ENCODE measurements at regions not wholly inside any gene's neighbourhood (a gene's known extent, or its start where the extent isn't known, plus 50 kb on each side); places are given as distances from the start of the nearest gene placed in this dataset.

DNA sequence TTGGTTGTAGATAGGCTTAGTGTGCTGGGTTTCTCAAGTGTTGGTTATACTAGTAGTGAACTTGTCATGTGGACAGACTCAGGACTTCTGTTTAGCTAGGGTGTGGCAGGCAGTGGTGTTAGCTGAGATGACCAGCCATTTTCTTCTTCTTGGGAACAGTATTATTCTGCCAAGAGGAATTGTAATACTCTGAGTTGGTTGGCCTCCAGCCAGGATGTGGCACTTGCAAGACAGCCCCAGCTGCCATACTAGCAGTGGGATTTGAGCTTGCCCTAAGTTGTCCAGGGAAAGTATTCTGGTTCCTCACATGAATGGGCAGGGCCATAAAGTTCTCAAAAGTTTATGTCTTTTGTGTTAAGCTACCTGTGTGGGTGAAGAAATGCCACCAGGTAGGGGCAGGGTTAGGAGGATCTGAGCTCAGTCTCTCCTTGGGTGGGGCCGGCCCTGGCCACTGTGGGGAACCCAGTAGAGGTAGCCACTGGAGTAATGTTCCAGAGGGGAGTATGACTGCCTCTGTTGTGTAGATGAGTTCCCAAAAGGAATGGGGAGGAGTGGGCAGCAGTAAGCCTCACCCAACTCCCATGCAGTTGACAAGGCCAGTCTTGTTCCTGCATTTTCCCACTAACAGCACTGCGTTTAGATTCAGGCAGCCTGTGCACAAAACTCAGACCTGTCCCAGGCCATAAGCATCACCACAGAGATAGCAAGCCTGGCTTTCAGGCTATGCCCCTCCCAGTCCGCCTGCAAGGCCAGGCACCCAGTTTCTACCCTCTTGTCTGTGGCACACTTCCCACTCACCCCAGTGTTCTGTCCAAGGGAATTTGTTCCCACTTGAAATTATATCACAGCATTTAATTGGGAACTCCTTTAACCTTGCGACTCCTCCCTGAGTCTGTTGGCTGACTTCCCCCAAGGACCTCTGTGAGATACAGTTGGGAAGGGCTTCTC is 250.7 kb downstream of the ANXA1 start:
- H3K9me3 Mint-ChIP-seq: peaks cover 38% of the 10 kb centered on the region

DNA sequence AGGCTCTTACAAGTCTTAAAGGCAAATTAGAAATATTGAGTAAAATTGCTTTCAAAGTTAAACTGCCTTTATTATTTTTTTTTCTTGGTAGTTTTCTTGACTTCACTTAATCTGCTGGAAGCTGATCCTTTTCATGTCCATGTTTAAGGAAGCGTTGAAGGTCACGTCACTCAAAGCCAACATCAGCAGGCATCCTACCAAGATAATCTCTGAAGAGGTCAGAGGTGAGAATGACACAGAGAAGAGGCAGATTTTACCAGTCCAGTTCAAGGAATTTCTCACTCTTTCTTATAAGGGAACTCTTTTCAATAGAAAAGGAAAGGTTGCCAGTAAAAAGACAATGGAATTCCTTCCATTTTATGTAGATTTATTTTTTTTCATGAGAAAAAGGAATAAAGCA is 259.8 kb downstream of the ANXA1 start:
- Mint-ChIP-seq H3K4me1 (ENCODE audit: low read depth) (no peaks in the 10 kb centered on the region), H3K36me3 (ENCODE audit: low read depth) (no peaks in the 10 kb centered on the region), H3K27me3 (ENCODE audit: insufficient read depth) (no peaks in the 10 kb centered on the region), H3K27ac (no peak overlapping the region), H3K9me3 (peaks cover 10% of the 10 kb centered on the region), H3K4me3 (no peak overlapping the region)
- TF ChIP-seq, protein P1, sequence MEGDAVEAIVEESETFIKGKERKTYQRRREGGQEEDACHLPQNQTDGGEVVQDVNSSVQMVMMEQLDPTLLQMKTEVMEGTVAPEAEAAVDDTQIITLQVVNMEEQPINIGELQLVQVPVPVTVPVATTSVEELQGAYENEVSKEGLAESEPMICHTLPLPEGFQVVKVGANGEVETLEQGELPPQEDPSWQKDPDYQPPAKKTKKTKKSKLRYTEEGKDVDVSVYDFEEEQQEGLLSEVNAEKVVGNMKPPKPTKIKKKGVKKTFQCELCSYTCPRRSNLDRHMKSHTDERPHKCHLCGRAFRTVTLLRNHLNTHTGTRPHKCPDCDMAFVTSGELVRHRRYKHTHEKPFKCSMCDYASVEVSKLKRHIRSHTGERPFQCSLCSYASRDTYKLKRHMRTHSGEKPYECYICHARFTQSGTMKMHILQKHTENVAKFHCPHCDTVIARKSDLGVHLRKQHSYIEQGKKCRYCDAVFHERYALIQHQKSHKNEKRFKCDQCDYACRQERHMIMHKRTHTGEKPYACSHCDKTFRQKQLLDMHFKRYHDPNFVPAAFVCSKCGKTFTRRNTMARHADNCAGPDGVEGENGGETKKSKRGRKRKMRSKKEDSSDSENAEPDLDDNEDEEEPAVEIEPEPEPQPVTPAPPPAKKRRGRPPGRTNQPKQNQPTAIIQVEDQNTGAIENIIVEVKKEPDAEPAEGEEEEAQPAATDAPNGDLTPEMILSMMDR (IDR thresholded peaks at IDR 0.05): no peak
- no peak for DNase-seq

More for the DNA sequence above, 250.7 kb downstream of the ANXA1 start:
- Mint-ChIP-seq H3K27ac (no peak overlapping the region), H3K4me3 (no peak overlapping the region), H3K4me1 (ENCODE audit: low read depth) (no peaks in the 10 kb centered on the region), H3K36me3 (ENCODE audit: low read depth) (no peaks in the 10 kb centered on the region), H3K27me3 (ENCODE audit: insufficient read depth) (peaks cover 3% of the 10 kb centered on the region; the same call in 1 of the 2 replicates)
- TF ChIP-seq, protein P1 (IDR thresholded peaks at IDR 0.05): no peak
- no peak for DNase-seq

DNA sequence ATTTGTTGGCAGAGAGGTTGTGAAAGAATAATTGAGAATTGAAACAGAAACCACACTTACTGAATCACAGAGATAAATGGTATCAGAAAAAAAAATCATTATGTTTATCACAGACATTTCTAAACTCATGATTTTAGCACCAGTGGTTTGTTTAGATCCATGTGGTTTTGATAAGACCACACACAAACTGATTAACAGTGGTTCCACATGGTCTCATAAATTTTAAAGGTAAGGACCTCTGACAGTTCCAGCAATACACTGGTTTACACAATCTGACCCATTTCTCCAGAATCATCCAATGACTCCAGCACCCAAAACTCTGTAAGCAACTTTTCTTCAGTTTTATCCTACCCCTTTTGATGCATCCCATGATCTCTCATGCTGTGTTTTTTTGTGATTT is 261.2 kb downstream of the ANXA1 start:
- Mint-ChIP-seq H3K4me3 (no peak overlapping the region), H3K27me3 (ENCODE audit: insufficient read depth) (no peaks in the 10 kb centered on the region), H3K27ac (no peak overlapping the region), H3K9me3 (peaks cover 10% of the 10 kb centered on the region), H3K4me1 (ENCODE audit: low read depth) (no peaks in the 10 kb centered on the region), H3K36me3 (ENCODE audit: low read depth) (no peaks in the 10 kb centered on the region)
- TF ChIP-seq, protein P1 (IDR thresholded peaks at IDR 0.05): no peak
- no peak for DNase-seq

DNA sequence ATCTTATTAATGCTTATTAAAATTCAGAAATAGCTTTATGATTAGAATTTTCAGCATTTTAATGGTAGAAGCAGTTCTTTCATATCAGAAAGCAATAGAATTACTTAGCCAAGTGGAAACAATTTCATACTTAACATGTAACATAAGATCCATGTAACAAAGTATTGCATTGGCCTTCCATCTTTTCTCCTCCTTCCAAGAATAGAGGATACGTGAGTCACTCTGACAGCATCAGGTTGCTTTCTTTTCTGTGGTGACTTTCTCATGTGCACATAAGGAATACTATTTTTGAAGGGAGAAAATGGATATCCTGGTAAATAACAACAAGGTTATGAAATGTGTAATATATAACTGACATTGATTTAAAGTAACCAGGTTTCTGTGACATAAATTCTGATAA is 272.2 kb downstream of the ANXA1 start:
- no peak for DNase-seq
- H3K36me3 Mint-ChIP-seq (ENCODE audit: low read depth): no peaks in the 10 kb centered on the region
- peaks cover 2% of the 10 kb centered on the region; the same call in 1 of the 2 replicates for H3K27me3 Mint-ChIP-seq (ENCODE audit: insufficient read depth)
- H3K4me3 Mint-ChIP-seq: no peak overlapping the region
- no peaks in the 10 kb centered on the region for H3K4me1 Mint-ChIP-seq (ENCODE audit: low read depth)
- no peak overlapping the region for H3K27ac Mint-ChIP-seq
- TF ChIP-seq, protein P1 (IDR thresholded peaks at IDR 0.05): no peak
- peaks cover 5% of the 10 kb centered on the region; the same call in 1 of the 2 replicates for H3K9me3 Mint-ChIP-seq

DNA sequence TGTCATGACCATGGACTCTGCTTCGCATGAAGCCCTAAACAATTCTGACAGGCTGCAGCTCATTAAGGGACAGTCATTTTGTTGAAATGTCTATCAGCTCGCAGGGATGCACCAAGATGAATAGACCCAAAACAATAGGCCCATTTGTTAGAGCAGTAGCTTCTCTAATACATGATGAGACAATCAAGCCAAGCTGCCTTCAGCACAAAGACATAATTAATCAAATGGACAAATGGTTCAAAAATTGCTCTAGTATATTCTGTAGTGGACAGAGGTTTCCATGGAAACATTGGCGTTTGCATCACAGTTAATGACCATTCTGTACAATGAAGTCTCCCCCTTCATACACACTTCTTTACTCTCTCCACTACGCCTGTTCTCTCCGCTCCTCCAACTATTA is 274.6 kb downstream of the ANXA1 start:
- H3K27me3 Mint-ChIP-seq (ENCODE audit: insufficient read depth): no peaks in the 10 kb centered on the region
- no peaks in the 10 kb centered on the region for H3K4me1 Mint-ChIP-seq (ENCODE audit: low read depth)
- H3K4me3 Mint-ChIP-seq: no peak overlapping the region
- DNase-seq: no peak
- H3K36me3 Mint-ChIP-seq (ENCODE audit: low read depth): no peaks in the 10 kb centered on the region
- peaks cover 5% of the 10 kb centered on the region; the same call in 1 of the 2 replicates for H3K9me3 Mint-ChIP-seq
- TF ChIP-seq, protein P1 (IDR thresholded peaks at IDR 0.05): no peak
- H3K27ac Mint-ChIP-seq: no peak overlapping the region
